GM13977 (cell line): ENCODE measurements at regions not wholly inside any gene's neighbourhood (a gene's known extent, or its start where the extent isn't known, plus 50 kb on each side); places are given as distances from the start of the nearest gene placed in this dataset.

ENCODE experiments used
- DNase-seq: peaks from one replicate; pipeline ENCODE4 v3.0.0; 2012; ENCODE audit warnings: low spot score
- in situ Hi-C: fragments of 300-500 bp; cut with MboI; formaldehyde crosslinking; loops from one replicate; pipeline ENCODE4 v1.12.0; 2022; ENCODE audit warnings: low sequenced_read_pairs, low pct_unique_long_range_greater_than_20kb, mixed read lengths, inconsistent platforms; ENCODE audit not compliant: unreplicated experiment
- TF ChIP-seq, protein P1 (sequence below): IDR thresholded peaks from 2 replicates; pipeline ENCODE4 v1.5.1; 2012; ENCODE audit warnings: mild to moderate bottlenecking, control low read depth; ENCODE audit not compliant: insufficient read depth; ENCODE audit errors: extremely low read depth, missing control alignments

DNA sequence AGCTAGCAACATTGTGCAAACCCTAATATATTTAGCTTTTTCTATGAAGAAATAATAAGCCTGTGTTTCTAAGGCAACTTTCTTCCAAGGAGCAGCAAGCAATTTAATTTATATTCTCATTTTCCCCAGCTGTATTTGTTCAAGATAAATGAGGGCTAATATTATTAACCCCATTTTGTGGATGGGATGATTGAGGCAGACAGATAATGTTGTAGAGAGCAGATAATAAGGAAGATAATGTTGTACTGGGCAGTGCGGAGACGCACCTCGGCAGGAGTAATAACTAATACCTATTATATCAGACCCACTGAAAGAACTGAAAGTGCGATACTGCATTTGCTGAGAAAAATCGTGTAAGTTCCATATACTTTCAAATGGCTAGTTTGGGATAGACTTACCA is 344.1 kb upstream of the FANCL start:
- TF ChIP-seq, protein P1, sequence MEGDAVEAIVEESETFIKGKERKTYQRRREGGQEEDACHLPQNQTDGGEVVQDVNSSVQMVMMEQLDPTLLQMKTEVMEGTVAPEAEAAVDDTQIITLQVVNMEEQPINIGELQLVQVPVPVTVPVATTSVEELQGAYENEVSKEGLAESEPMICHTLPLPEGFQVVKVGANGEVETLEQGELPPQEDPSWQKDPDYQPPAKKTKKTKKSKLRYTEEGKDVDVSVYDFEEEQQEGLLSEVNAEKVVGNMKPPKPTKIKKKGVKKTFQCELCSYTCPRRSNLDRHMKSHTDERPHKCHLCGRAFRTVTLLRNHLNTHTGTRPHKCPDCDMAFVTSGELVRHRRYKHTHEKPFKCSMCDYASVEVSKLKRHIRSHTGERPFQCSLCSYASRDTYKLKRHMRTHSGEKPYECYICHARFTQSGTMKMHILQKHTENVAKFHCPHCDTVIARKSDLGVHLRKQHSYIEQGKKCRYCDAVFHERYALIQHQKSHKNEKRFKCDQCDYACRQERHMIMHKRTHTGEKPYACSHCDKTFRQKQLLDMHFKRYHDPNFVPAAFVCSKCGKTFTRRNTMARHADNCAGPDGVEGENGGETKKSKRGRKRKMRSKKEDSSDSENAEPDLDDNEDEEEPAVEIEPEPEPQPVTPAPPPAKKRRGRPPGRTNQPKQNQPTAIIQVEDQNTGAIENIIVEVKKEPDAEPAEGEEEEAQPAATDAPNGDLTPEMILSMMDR = no peak

DNA sequence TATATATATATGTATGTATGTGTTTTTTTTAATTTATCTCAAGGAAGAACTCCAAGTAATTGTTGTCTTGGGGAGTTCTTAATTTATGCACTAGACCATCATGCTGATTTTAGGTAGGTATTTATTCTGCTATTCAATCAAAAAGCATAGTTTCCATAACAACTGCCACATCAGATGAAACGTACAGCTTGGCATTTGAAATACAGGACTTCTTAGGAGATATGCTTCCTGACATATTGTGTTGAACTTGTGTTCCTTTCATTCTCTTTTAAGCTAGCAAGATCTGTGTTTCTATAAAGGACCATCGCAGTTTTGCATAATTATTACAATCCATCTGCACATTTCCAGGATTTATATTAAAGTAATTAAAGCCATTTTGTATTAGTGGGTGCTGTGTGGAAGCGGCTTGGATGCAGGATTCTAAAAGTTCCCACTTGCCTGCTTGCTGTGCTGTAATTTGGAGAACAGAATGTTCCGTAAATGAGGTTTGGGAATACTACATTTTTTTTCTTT is 343.5 kb upstream of the FANCL start:
- in situ Hi-C loops = no loop called here
- TF ChIP-seq, protein P1 = no peak
- DNase-seq = no peak

More for the DNA sequence above, 344.1 kb upstream of the FANCL start:
- DNase-seq = no peak
- in situ Hi-C loops = no loop called here

DNA sequence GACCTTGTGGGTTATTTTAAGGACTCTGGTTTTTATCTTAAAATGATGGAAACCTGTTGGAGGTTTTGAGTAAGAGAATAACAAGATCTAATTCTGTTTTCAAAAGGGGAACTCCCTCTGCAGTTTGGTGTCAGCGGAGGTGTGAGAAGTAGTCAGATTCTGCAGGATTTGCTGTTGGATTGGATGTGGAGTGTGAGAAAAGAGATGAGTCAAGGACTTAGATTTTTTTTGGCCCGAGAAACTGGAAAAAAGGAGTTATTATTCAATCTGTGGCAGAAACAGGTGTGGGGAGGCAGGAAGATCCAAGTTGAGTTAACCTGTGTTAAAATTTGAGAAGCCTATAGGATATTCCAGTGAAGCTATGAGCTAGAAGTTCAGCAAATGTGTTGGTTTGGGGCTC is 337.2 kb upstream of the FANCL start:
- DNase-seq = no peak
- in situ Hi-C loops = no loop called here
- TF ChIP-seq, protein P1 = no peak

DNA sequence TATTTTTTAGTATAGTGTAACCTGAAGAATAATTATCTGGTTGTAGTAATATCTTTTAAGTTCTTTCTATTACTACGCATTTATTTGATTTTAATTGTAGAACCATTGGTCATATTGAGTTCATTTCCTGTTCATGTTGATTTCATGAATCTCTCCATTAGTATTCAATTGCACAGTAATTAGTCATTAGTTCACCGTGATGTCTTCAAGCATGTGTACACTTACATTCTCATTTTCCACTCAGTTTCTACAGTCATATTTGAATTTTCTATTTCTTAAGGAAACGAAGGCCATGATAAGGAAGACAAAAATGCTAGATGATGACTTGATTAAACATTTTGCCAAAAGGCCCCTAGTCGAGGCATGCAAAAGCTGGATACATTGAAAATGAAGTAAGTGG is 333.7 kb upstream of the FANCL start:
- no peak for DNase-seq
- TF ChIP-seq, protein P1 = no peak
- in situ Hi-C loops = no loop called here

DNA sequence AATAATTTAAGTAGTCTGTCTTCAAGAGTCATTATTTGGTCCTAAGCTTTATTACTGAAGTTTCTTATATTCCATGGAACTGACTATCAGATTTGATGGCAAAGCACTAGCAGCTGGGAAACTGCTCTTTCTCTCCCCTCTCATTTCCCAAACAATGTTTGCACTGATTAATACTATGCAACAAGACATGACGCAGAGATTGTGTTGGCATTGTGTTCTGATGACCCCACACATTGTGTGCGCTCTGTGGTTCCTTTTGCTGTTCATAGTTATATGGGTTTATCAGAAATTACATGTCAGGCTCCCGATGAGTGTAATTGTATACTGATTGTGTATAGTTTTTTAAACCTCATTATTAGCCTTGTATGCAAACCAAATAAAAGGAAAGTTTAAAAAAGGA is 331.6 kb upstream of the FANCL start:
- in situ Hi-C loops = no loop called here
- TF ChIP-seq, protein P1 = no peak
- DNase-seq = no peak

DNA sequence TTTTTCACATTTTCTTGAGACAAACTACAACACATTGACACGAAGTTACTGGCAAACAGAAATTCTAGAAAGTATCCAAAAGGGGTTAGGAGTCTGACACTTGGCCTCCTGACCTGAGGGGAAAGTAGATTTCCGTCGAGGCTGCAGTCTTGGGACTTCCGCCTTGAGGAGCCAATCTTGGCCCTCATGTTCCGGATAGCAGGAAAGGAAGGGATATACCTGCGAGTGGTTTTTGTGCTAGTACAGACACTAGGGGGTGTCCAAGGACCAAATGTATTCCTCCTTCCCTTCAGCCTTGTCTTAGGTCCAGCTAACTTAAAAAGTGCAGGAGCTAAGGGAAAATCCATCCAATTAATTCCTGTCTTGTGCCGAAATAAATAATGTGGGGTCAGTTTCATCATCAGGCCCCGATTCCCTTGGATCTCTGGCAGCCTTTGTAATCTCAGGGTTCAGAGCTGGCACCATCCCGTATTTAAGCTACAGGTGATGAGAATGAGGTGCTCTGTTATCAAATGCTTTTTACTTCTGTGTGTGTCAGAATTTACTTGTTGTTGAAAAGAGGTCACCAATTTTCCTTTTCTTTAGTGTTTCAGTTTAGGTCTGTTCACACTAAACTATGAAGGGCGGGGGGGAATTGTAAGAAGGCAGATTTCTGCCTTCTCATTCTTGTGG is 330.2 kb upstream of the FANCL start:
- DNase-seq = peak; percentile 37
- TF ChIP-seq, protein P1 = peak; percentile 59
- in situ Hi-C loops = no loop called here
